Endodermal cell (in vitro differentiated cells): ENCODE measurements at regions not wholly inside any gene's neighbourhood (a gene's known extent, or its start where the extent isn't known, plus 50 kb on each side); places are given as distances from the start of the nearest gene placed in this dataset.

Source experiments
- DNase-seq: peaks from one replicate; pipeline ENCODE4 v3.0.0-alpha.2; 2017
- H3K27ac ChIP-seq: 2 replicates; pipeline ENCODE4 v1.5.1; 2013; ENCODE audit warnings: mild to moderate bottlenecking, low read depth, low read length, moderate library complexity
- H3K27me3 ChIP-seq: 2 replicates; pipeline ENCODE4 v1.6.1; 2013; ENCODE audit warnings: mild to moderate bottlenecking, low read length, moderate library complexity; ENCODE audit not compliant: insufficient read depth, control insufficient read depth, poor library complexity, severe bottlenecking
- H3K36me3 ChIP-seq: 2 replicates; pipeline ENCODE4 v1.7.0; 2013; ENCODE audit warnings: mild to moderate bottlenecking, low read length, moderate library complexity; ENCODE audit not compliant: control insufficient read depth, insufficient read depth
- H3K4me1 ChIP-seq: one replicate; pipeline ENCODE4 v1.7.0; 2013; ENCODE audit warnings: low read length; ENCODE audit not compliant: control insufficient read depth, insufficient read depth
- H3K4me3 ChIP-seq: 2 replicates; pipeline ENCODE4 v1.5.1; 2013; ENCODE audit warnings: mild to moderate bottlenecking, low read length, moderate library complexity
- H3K9ac ChIP-seq: 2 replicates; pipeline ENCODE4 v1.6.1; 2013; ENCODE audit warnings: mild to moderate bottlenecking, low read length, moderate library complexity; ENCODE audit not compliant: poor library complexity, severe bottlenecking; ENCODE audit errors: extremely low read depth
- H3K9me3 ChIP-seq: 2 replicates; pipeline ENCODE4 v1.6.1; 2013; ENCODE audit warnings: mild to moderate bottlenecking, low read length, moderate library complexity; ENCODE audit not compliant: control insufficient read depth
- H3K27ac Mint-ChIP-seq: 2 replicates; pipeline ENCODE4 v1.8.0; 2020; ENCODE audit warnings: mixed read lengths
- H3K27me3 Mint-ChIP-seq: 2 replicates; pipeline ENCODE4 v1.8.0; 2021; ENCODE audit warnings: mild to moderate bottlenecking, mixed read lengths; ENCODE audit not compliant: insufficient read depth
- H3K36me3 Mint-ChIP-seq: 2 replicates; pipeline ENCODE4 v1.8.0; 2020; ENCODE audit warnings: low read depth, mixed read lengths
- H3K4me1 Mint-ChIP-seq: 2 replicates; pipeline ENCODE4 v1.8.0; 2020; ENCODE audit warnings: mixed read lengths
- H3K4me3 Mint-ChIP-seq: 2 replicates; pipeline ENCODE4 v1.8.0; 2020; ENCODE audit warnings: mild to moderate bottlenecking, moderate library complexity, mixed read lengths
- H3K9me3 Mint-ChIP-seq: 2 replicates; pipeline ENCODE4 v1.8.0; 2020; ENCODE audit warnings: mild to moderate bottlenecking, mixed read lengths
- WGBS, 2 experiments: methylation state at CpG; one replicate each; pipeline versions ENCODE4 v1.1.5 to v1.1.7; 2013; ENCODE audit warnings: missing lambda C conversion rate in 2 of 2, mixed read lengths in 1 of 2; ENCODE audit not compliant: insufficient coverage in 1 of 2, insufficient read length in 1 of 2; 5-methylcytosine and 5-hydroxymethylcytosine counted together
- TF ChIP-seq, protein P1 (sequence below): fragments of 200-600 bp; sonication (generic); conservative IDR thresholded peaks from 2 replicates; pipeline ENCODE4 v1.5.0; 2021; ENCODE audit warnings: antibody characterized with exemption, mild to moderate bottlenecking

DNA sequence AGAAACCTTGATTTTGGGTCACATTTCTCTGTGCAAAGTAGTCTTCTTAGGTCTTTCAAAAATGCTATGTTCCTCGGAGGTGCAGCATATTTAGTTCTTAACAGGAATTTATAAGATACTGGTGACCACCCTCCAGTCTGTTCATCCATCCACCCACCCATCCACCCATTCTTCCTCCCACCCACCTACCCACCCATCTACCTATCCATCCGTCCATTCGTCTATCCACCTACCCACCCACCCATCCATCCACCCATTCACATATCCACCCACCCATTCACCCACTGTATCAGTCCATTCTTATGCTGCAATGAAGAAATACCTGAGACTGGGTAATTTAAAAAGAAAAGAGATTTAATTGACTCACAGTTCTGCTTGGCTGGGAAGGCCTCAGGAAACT lies 74.9 kb downstream of the KCTD15 start:
- no peaks in the 10 kb centered on the region for H3K36me3 ChIP-seq
- TF ChIP-seq, protein P1, sequence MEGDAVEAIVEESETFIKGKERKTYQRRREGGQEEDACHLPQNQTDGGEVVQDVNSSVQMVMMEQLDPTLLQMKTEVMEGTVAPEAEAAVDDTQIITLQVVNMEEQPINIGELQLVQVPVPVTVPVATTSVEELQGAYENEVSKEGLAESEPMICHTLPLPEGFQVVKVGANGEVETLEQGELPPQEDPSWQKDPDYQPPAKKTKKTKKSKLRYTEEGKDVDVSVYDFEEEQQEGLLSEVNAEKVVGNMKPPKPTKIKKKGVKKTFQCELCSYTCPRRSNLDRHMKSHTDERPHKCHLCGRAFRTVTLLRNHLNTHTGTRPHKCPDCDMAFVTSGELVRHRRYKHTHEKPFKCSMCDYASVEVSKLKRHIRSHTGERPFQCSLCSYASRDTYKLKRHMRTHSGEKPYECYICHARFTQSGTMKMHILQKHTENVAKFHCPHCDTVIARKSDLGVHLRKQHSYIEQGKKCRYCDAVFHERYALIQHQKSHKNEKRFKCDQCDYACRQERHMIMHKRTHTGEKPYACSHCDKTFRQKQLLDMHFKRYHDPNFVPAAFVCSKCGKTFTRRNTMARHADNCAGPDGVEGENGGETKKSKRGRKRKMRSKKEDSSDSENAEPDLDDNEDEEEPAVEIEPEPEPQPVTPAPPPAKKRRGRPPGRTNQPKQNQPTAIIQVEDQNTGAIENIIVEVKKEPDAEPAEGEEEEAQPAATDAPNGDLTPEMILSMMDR, result no peak
- H3K4me1 ChIP-seq, result peaks cover 6% of the 10 kb centered on the region
- H3K4me1 Mint-ChIP-seq, result peaks cover 16% of the 10 kb centered on the region
- DNase-seq, result no peak
- H3K27ac Mint-ChIP-seq, result no peak overlapping the region
- H3K4me3 Mint-ChIP-seq, result no peak overlapping the region
- no peaks in the 10 kb centered on the region for H3K36me3 Mint-ChIP-seq
- no peak overlapping the region for H3K4me3 ChIP-seq
- no peak overlapping the region for H3K9ac ChIP-seq
- no peaks in the 10 kb centered on the region for H3K9me3 Mint-ChIP-seq
- H3K27me3 Mint-ChIP-seq, result no peaks in the 10 kb centered on the region
- WGBS, 2 experiments, result 89 to 100% methylated on average over 1 to 3 of the region's 3 CpGs
- H3K27me3 ChIP-seq, result no peaks in the 10 kb centered on the region
- H3K9me3 ChIP-seq, result no peaks in the 10 kb centered on the region
- no peak overlapping the region for H3K27ac ChIP-seq

DNA sequence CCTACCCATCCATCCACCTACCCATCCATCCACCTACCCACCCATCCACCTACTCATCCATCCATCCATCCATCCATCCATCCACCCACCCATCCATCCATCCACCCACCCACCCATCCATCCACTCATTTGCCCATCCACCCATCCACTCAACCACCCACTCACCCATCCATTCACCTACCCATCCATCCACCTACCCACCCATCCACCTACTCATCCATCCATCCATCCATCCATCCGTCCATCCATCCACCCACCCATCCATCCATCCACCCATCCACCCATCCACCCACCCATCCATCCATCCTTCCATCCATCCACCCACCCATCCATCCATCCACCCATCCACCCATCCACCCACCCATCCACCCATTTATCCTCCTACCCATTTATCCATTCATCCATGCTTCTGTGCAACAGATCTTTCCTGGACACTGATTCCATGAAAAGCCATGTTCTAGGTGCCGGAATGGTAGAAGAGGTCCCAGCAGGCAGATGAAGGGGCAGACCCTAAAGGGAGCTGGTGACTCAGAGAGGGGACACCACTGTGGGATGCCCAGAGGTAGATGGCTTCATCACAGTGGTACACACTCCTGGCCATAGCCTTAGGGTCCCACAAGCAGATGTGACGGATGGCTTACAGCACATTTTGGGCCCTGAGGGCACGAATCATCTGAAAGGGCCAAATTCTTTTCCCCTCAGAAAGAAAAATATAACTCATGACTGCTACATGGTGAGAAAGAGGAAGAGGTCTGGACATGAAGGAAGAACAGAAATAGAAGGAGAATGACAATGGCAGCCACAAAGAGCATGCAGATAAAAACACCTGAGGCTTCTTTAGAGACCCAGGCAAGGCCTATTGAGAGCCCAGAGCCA lies 76.0 kb downstream of the KCTD15 start:
- Mint-ChIP-seq H3K27me3 (no peaks in the 10 kb centered on the region), H3K9me3 (no peaks in the 10 kb centered on the region), H3K27ac (no peak overlapping the region), H3K4me3 (no peak overlapping the region), H3K36me3 (no peaks in the 10 kb centered on the region), H3K4me1 (peaks cover 16% of the 10 kb centered on the region)
- H3K36me3 ChIP-seq, result no peaks in the 10 kb centered on the region
- H3K9me3 ChIP-seq, result no peaks in the 10 kb centered on the region
- H3K27ac ChIP-seq, result no peak overlapping the region
- no peak overlapping the region for H3K9ac ChIP-seq
- H3K27me3 ChIP-seq, result no peaks in the 10 kb centered on the region
- DNase-seq, result no peak
- H3K4me3 ChIP-seq, result no peak overlapping the region
- 92 to 100% methylated on average over 2 to 4 of the region's 4 CpGs for WGBS, 2 experiments
- TF ChIP-seq, protein P1, result no peak
- peaks cover 6% of the 10 kb centered on the region for H3K4me1 ChIP-seq

DNA sequence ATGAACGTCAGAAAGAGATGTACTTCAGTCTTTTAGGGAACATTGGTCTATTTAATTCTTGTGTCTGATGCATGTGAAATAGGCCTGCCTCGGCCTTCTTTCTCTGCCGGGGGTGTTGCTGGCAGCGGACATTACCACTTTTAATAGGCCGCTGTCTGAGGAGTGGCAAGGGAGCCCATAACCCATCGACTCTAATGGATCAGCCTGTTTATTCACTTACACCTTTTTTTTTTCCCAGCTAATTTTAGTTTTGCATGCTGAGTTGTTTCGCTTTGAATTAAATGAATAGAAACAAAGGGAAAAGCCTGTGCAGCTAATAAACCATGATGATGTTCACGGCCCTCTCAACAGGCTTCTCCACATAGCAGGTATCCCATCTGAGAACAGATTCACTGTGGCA lies 78.4 kb downstream of the KCTD15 start:
- Mint-ChIP-seq H3K27ac (no peak overlapping the region), H3K9me3 (no peaks in the 10 kb centered on the region), H3K4me3 (no peak overlapping the region), H3K4me1 (peaks cover 10% of the 10 kb centered on the region), H3K36me3 (no peaks in the 10 kb centered on the region), H3K27me3 (no peaks in the 10 kb centered on the region)
- H3K9ac ChIP-seq, result no peak overlapping the region
- H3K27me3 ChIP-seq, result no peaks in the 10 kb centered on the region
- no peak overlapping the region for H3K4me3 ChIP-seq
- H3K27ac ChIP-seq, result no peak overlapping the region
- DNase-seq, result no peak
- 83 to 94% methylated on average over 5 to 8 of the region's 8 CpGs for WGBS, 2 experiments
- peaks cover 4% of the 10 kb centered on the region for H3K4me1 ChIP-seq
- no peaks in the 10 kb centered on the region for H3K9me3 ChIP-seq
- H3K36me3 ChIP-seq, result no peaks in the 10 kb centered on the region
- TF ChIP-seq, protein P1, result no peak
